HepG2 (cell line): ENCODE measurements at regions not wholly inside any gene's neighbourhood (a gene's known extent, or its start where the extent isn't known, plus 50 kb on each side); places are given as distances from the start of the nearest gene placed in this dataset.

Experiments used
- CSRNP1 ChIP-seq: sonication (generic); formaldehyde crosslinking; IDR thresholded peaks from 2 replicates; pipeline ENCODE4 v1.8.1; 2023; ENCODE audit warnings: mild to moderate bottlenecking, missing genetic modification reagents
- MAFF ChIP-seq: IDR thresholded peaks from 2 replicates; pipeline ENCODE4 v1.6.1; 2011; ENCODE audit warnings: low read depth, low read length, improper control_type of control experiment
- RBM22 ChIP-seq: fragments of 200-400 bp; formaldehyde crosslinking; optimal IDR thresholded peaks from 2 replicates; pipeline ENCODE3; 2017; ENCODE audit warnings: mild to moderate bottlenecking, low read length, moderate library complexity
- ZC3H4 ChIP-seq: sonication (generic); formaldehyde crosslinking; IDR thresholded peaks from 2 replicates; pipeline ENCODE4 v1.4.0; 2020; ENCODE audit warnings: missing genetic modification reagents, borderline replicate concordance
- ZNF660 ChIP-seq: sonication (generic); formaldehyde crosslinking; IDR thresholded peaks from 2 replicates; pipeline ENCODE4 v1.5.1; 2020; ENCODE audit warnings: mild to moderate bottlenecking, low read depth, missing genetic modification reagents, borderline replicate concordance
- ZNF75D ChIP-seq: sonication (generic); formaldehyde crosslinking; IDR thresholded peaks from 2 replicates; pipeline ENCODE4 v1.8.1; 2023; ENCODE audit warnings: missing genetic modification reagents, mild to moderate bottlenecking, borderline replicate concordance

GRCh38 chr12:77224346-77224745, 159.0 kb upstream of the E2F7 start:
- TF ChIP-seq RBM22 (no peak), ZNF660 (CRISPR knock-in tag) (no peak), CSRNP1 (no peak), MAFF (no peak), ZC3H4 (CRISPR knock-in tag) (no peak), ZNF75D (CRISPR knock-in tag) (no peak)
